ENCODE measurements at regions not wholly inside any gene's neighbourhood (a gene's known extent, or its start where the extent isn't known, plus 50 kb on each side); places are given as distances from the start of the nearest gene placed in this dataset.

- no peak for TF ChIP-seq NFE2L2 (IDR thresholded peaks at IDR 0.05; ENCODE audit: low read depth, low read length)
- TF ChIP-seq RCOR1 (IDR thresholded peaks at IDR 0.05; ENCODE audit: insufficient replicate concordance, low read length), result no peak
- TF ChIP-seq CHD1 (IDR thresholded peaks at IDR 0.05; ENCODE audit: low read depth, low read length), result no peak
- no peak for TF ChIP-seq RFX5 (IDR thresholded peaks at IDR 0.05; ENCODE audit: low read depth, low read length)
- TF ChIP-seq BHLHE40 (IDR thresholded peaks at IDR 0.05; ENCODE audit: low read depth, low read length), result no peak
- no peak for TF ChIP-seq USF2 (IDR thresholded peaks at IDR 0.05; ENCODE audit: low read depth, low read length)
- TF ChIP-seq FOS (IDR thresholded peaks at IDR 0.05; ENCODE audit: low read depth, low read length), result no peak
- no peak for TF ChIP-seq ELK1 (IDR thresholded peaks at IDR 0.05; ENCODE audit: borderline replicate concordance, low read depth, low read length)
- TF ChIP-seq MAFK (IDR thresholded peaks at IDR 0.05; ENCODE audit: low read depth, low read length), result no peak
- no peak for TF ChIP-seq MXI1 (IDR thresholded peaks at IDR 0.05; ENCODE audit: borderline replicate concordance, low read depth, low read length)
- no peak for TF ChIP-seq CEBPB (IDR thresholded peaks at IDR 0.05; ENCODE audit: low read depth, low read length)
- TF ChIP-seq CTCF (conservative IDR thresholded peaks at IDR 0.05; ENCODE audit: low read depth, low read length), result no peak
- no peak for TF ChIP-seq RAD21 (IDR thresholded peaks at IDR 0.05; ENCODE audit: low read length)
- TF ChIP-seq MAZ (IDR thresholded peaks at IDR 0.05; ENCODE audit: borderline replicate concordance, low read depth, low read length), result no peak
- ATAC-seq (ENCODE audit: low read depth) (peak; percentile 71), DNase-seq (peak; percentile 68)
- no peak overlapping the region for H4K8ac ChIP-seq (ENCODE audit: low read depth in 2 of 2, low read length in 2 of 2)
- 0 out of 2 replicates have a peak overlapping the region, but pooled peaks have one; percentile 24 for H2BK20ac ChIP-seq (ENCODE audit: low read depth, low read length)
- H3K23ac ChIP-seq (ENCODE audit: low read depth, low read length), result no peak overlapping the region
- no peak overlapping the region for H3K27ac ChIP-seq (ENCODE audit: insufficient read depth, low read length)
- H3K79me1 ChIP-seq (ENCODE audit: low read depth in 1 of 2, low read length in 2 of 2), result no peaks in the 10 kb centered on the region
- H3K4me3 ChIP-seq (ENCODE audit: insufficient read depth, low read depth, low read length), result no peak overlapping the region
- no TSS peak for BruUV-seq (replicated peaks)
- H3K9me3 ChIP-seq (ENCODE audit: control insufficient read depth, insufficient read depth, low read length), result peaks cover 3% of the 10 kb centered on the region; the same call in 1 of the 2 replicates
- peak overlapping the region; percentile 26; the same call in 1 of the 2 replicates for H3K4me2 ChIP-seq (ENCODE audit: low read depth, low read length)
- H2BK5ac ChIP-seq (ENCODE audit: low read depth, low read length, poor library complexity, severe bottlenecking), result no peak overlapping the region
- no peak overlapping the region for H2AK5ac ChIP-seq (ENCODE audit: low read depth, low read length)
- in situ Hi-C loops (cut with MboI; ENCODE audit: low sequenced_read_pairs), result no loop called here
- no peak overlapping the region for H2AFZ ChIP-seq (replicated peaks; ENCODE audit: low read length, poor library complexity)
- no peak overlapping the region for H2BK120ac ChIP-seq (ENCODE audit: low read depth, low read length)
- no peak overlapping the region for H2AK9ac ChIP-seq (replicated peaks; ENCODE audit: low read depth, low read length, poor library complexity)
- CTCF ChIA-PET, result no interaction called here
- H3K4ac ChIP-seq (ENCODE audit: low read depth, low read length), result no peak overlapping the region
- peaks cover 2% of the 10 kb centered on the region; the same call in 1 of the 2 replicates for H3K4me1 ChIP-seq (ENCODE audit: control insufficient read depth, insufficient read depth, low read length)
- no peak overlapping the region for H3K14ac ChIP-seq (replicated peaks; ENCODE audit: low read depth, low read length)
- POLR2A ChIA-PET (ENCODE audit: unreplicated experiment), result no interaction called here
- H4K20me1 ChIP-seq (ENCODE audit: insufficient read depth, low read length), result no peaks in the 10 kb centered on the region
- WGBS, 2 experiments (ENCODE audit: extremely low coverage in 2 of 2, insufficient read length in 1 of 2), result 20% methylated on average over 1 of the region's 4 CpGs; no CpG with 5 or more reads in 1 of the 2 experiments
- no peaks in the 10 kb centered on the region for H3K27me3 ChIP-seq (ENCODE audit: control insufficient read depth, insufficient read depth, low read length)
- intact Hi-C loops (cut with micrococcal nuclease), result no loop called here
- H2BK15ac ChIP-seq (ENCODE audit: low read depth, low read length), result no peak overlapping the region
- H4K5ac ChIP-seq (ENCODE audit: low read depth, low read length), result no peak overlapping the region
- peak overlapping the region; percentile 39; the same call in 1 of the 2 replicates for H3K18ac ChIP-seq (ENCODE audit: low read depth, low read length)
- dilution Hi-C loops (cut with HindIII; ENCODE audit: low sequenced_read_pairs, unreplicated experiment), result no loop called here
- no peak overlapping the region for H4K91ac ChIP-seq (ENCODE audit: insufficient read depth, low read depth, low read length)
- H3K9ac ChIP-seq (ENCODE audit: low read depth, low read length), result no peak overlapping the region
- no peaks in the 10 kb centered on the region; the same call in 1 of the 2 replicates for H3K9me1 ChIP-seq (ENCODE audit: insufficient read depth, low read length)
- no peak overlapping the region for H3K56ac ChIP-seq (ENCODE audit: extremely low read depth, insufficient read depth, low read length)
- H3K36me3 ChIP-seq (ENCODE audit: control insufficient read depth, insufficient read depth, low read length), result no peaks in the 10 kb centered on the region
Observed at GRCh38 chr2:133652398-133652797, 84.1 kb upstream of the NCKAP5 start.
